ENCODE measurements at regions not wholly inside any gene's neighbourhood (a gene's known extent, or its start where the extent isn't known, plus 50 kb on each side); places are given as distances from the start of the nearest gene placed in this dataset.

DNA sequence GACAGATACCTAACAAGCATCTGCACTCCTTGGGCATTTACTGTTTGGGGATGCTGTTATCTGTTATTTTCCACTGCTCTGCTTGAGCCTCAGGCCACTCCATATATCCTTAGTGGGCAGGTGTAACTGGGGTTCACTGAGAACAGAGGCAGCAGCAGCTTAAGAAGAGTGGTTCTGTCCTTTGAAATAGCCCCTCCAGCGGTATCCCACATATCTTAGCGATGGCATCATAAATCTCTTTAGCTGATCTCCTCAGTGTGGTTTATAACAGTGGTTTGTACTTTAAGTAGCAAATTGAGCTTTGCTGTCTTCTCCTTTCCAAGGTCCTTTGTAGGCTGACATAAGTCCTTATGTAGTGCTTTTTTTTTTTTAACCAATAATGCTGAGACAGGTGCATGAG, 79.7 kb upstream of the RPRM start:
- no peaks in the 10 kb centered on the region for H3K9me3 ChIP-seq
- no peak overlapping the region for H3K27ac ChIP-seq
- H3K27me3 ChIP-seq = no peaks in the 10 kb centered on the region
- H3K4me1 ChIP-seq (ENCODE audit: insufficient read depth) = no peaks in the 10 kb centered on the region
- intact Hi-C loops (cut with DNase I) = no loop called here
- H3K4me3 ChIP-seq = no peak overlapping the region
- 35 to 62% (median 46%) methylated on average over 2 of the region's 2 CpGs for WGBS, 3 donors
- H3K36me3 ChIP-seq = no peaks in the 10 kb centered on the region
- TF ChIP-seq, protein P1, sequence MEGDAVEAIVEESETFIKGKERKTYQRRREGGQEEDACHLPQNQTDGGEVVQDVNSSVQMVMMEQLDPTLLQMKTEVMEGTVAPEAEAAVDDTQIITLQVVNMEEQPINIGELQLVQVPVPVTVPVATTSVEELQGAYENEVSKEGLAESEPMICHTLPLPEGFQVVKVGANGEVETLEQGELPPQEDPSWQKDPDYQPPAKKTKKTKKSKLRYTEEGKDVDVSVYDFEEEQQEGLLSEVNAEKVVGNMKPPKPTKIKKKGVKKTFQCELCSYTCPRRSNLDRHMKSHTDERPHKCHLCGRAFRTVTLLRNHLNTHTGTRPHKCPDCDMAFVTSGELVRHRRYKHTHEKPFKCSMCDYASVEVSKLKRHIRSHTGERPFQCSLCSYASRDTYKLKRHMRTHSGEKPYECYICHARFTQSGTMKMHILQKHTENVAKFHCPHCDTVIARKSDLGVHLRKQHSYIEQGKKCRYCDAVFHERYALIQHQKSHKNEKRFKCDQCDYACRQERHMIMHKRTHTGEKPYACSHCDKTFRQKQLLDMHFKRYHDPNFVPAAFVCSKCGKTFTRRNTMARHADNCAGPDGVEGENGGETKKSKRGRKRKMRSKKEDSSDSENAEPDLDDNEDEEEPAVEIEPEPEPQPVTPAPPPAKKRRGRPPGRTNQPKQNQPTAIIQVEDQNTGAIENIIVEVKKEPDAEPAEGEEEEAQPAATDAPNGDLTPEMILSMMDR (IDR thresholded peaks at IDR 0.05) = no peak
- TF ChIP-seq EP300 (IDR thresholded peaks at IDR 0.05) (no peak), POLR2A (IDR thresholded peaks at IDR 0.05) (no peak)
- no peak for DNase-seq

DNA sequence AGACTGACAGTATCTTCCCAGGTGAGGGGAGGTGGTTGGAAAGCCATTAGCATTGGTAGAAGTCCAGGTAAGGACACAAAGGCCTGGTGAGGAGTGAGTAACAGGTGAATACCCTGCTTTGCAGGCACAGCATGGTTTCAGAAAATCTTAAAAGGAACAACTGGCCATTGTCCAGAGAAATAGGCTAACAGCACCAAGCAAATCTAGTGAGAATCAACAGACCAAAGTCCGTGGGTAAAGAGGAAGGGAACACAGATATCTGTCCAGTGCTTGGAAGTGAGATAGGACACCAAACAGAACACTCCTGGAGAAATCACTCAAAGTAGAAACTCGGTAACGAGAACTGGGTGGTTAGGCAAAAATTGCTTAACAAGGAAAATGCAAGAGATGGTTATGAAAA, 88.8 kb upstream of the RPRM start:
- no peaks in the 10 kb centered on the region for H3K36me3 ChIP-seq
- TF ChIP-seq, protein P1 (IDR thresholded peaks at IDR 0.05) = no peak
- no peak for TF ChIP-seq POLR2A (IDR thresholded peaks at IDR 0.05)
- no peak for TF ChIP-seq EP300 (IDR thresholded peaks at IDR 0.05)
- intact Hi-C loops (cut with DNase I) = loop anchor here in 1 of 4 donors (10.0 kb wide), 1 partner anchor 1707 kb away; no protein-coding TSS in a partner anchor
- no peaks in the 10 kb centered on the region for H3K27me3 ChIP-seq
- H3K9me3 ChIP-seq = no peaks in the 10 kb centered on the region
- H3K4me3 ChIP-seq = no peak overlapping the region
- no peak overlapping the region for H3K27ac ChIP-seq
- WGBS, 3 donors = 71 to 76% (median 71%) methylated on average over 3 of the region's 3 CpGs
- H3K4me1 ChIP-seq (ENCODE audit: insufficient read depth) = no peaks in the 10 kb centered on the region
- no peak for DNase-seq

DNA sequence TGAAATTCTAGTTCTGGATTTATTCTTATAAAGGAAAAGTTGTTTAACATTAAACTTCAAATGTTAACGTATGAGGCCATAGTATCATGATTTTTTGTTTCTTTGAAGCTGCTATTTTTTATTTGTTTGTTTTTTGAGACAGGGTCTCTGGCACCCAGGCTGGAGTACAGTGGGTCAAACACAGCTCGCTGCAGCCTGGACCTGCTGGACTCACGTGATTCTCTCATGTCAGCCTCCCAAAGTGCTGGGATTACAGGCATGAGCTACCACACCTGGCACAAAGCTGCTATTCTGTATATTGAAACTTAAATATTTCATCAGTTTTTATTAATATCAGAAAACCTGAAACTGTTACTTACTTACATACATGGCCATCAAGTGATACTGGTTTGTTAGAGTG, 89.5 kb upstream of the RPRM start:
- intact Hi-C loops (cut with DNase I) = loop anchor here in 1 of 4 donors (10.0 kb wide), 1 partner anchor 1707 kb away; no protein-coding TSS in a partner anchor
- TF ChIP-seq, protein P1 (IDR thresholded peaks at IDR 0.05) = no peak
- TF ChIP-seq POLR2A (IDR thresholded peaks at IDR 0.05) (no peak), EP300 (IDR thresholded peaks at IDR 0.05) (no peak)
- no peaks in the 10 kb centered on the region for H3K4me1 ChIP-seq (ENCODE audit: insufficient read depth)

DNA sequence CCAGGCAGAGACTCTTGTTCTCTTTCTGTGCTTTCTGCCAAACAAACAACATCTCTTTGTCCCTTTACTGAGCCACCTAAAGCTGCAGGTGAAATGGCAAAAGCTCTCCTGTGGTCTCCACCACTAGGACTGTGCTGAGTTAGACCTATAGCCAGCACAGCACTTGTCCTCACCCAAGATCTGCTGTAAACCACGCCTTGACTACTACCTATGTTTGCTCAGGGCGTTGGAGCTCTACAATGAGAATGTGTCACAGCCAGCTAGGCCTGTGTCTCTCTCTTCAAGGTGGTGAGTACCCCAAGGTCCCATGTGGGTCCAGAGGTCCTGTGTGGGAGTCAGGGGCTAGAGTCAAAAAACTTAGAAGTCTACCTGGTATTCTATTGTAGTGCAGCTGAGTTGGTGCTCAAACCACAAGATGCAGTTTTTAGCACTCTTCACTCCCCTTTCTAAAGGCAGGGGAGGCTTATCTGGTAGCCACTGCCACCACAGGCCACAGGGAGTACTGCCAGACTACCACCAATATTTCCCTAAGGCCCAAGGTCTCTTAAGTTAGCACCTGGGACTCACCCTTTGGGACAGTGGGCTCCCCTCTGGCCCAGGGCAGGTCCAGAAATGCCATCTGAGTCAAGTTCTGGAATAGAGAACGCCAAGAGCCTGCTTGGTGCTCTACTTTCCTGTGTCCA, 96.8 kb upstream of the RPRM start:
- TF ChIP-seq EP300 (IDR thresholded peaks at IDR 0.05) (no peak), POLR2A (IDR thresholded peaks at IDR 0.05) (no peak)
- TF ChIP-seq, protein P1 (IDR thresholded peaks at IDR 0.05) = no peak
- 69 to 87% (median 79%) methylated on average over 3 of the region's 3 CpGs for WGBS, 3 donors
- no peak for DNase-seq
- Histone ChIP-seq H3K27ac (no peak overlapping the region), H3K4me3 (no peak overlapping the region), H3K36me3 (no peaks in the 10 kb centered on the region), H3K4me1 (ENCODE audit: insufficient read depth) (no peaks in the 10 kb centered on the region), H3K9me3 (no peaks in the 10 kb centered on the region), H3K27me3 (no peaks in the 10 kb centered on the region)
- intact Hi-C loops (cut with DNase I) = no loop called here

More for the DNA sequence above, 89.5 kb upstream of the RPRM start:
- H3K9me3 ChIP-seq = no peaks in the 10 kb centered on the region
- H3K27ac ChIP-seq = no peak overlapping the region
- H3K27me3 ChIP-seq = no peaks in the 10 kb centered on the region
- WGBS, 3 donors = 45 to 58% (median 50%) methylated on average over 3 of the region's 3 CpGs
- H3K4me3 ChIP-seq = no peak overlapping the region
- H3K36me3 ChIP-seq = no peaks in the 10 kb centered on the region
- no peak for DNase-seq
